Ovary (tissue), 7 donors: ENCODE measurements at regions not wholly inside any gene's neighbourhood (a gene's known extent, or its start where the extent isn't known, plus 50 kb on each side); places are given as distances from the start of the nearest gene placed in this dataset.

Source experiments
- DNase-seq, 5 donors: peaks; one replicate each; pipeline ENCODE4 v3.0.0-alpha.2; 2019 to 2020
- H3K27ac ChIP-seq, 2 donors: fragments of 200-600 bp; one replicate each; pipeline versions ENCODE4 v1.5.1 to v1.8.0; 2019 to 2022
- H3K27me3 ChIP-seq: fragments of 200-600 bp; one replicate; pipeline ENCODE4 v1.8.0; 2022
- H3K36me3 ChIP-seq: fragments of 200-600 bp; sonication (generic); one replicate; pipeline ENCODE4 v1.5.1; 2019
- H3K4me1 ChIP-seq: one replicate; pipeline ENCODE4 v1.8.1; 2013; ENCODE audit warnings: mild to moderate bottlenecking, moderate library complexity; ENCODE audit not compliant: insufficient read depth
- H3K4me3 ChIP-seq: fragments of 200-600 bp; sonication (generic); one replicate; pipeline ENCODE4 v1.5.1; 2017
- H3K9me3 ChIP-seq, 2 donors: fragments of 200-600 bp in 1 of 2; sonication (generic) in 1 of 2; one replicate each; pipeline versions ENCODE4 v1.5.1 to v1.8.1; 2013 to 2019; ENCODE audit warnings: mild to moderate bottlenecking in 1 of 2, moderate library complexity in 1 of 2
- CTCF ChIP-seq, 3 donors: fragments of 450-650 bp in 2 of 3; fragments of 200-600 bp in 1 of 3; IDR thresholded peaks; one replicate each; pipeline versions ENCODE4 v1.5.1 to v1.8.0; 2016 to 2022; ENCODE audit warnings: antibody characterized with exemption in 3 of 3, mild to moderate bottlenecking in 1 of 3
- EP300 ChIP-seq: sonication (generic); formaldehyde crosslinking; IDR thresholded peaks from one replicate; pipeline ENCODE4 v1.6.1; 2017; ENCODE audit warnings: antibody characterized with exemption
- POLR2A ChIP-seq: fragments of 450-650 bp; IDR thresholded peaks from one replicate; pipeline ENCODE4 v1.6.1; 2017; ENCODE audit warnings: antibody characterized with exemption, mild to moderate bottlenecking, moderate library complexity
- WGBS, 3 donors: extraction: QIAGEN DNeasy Blood & Tissue Kit in 1 of 3; methylation state at CpG; one replicate each; pipeline versions ENCODE4 v1.1.5 to v1.1.7; 2013 to 2017; 5-methylcytosine and 5-hydroxymethylcytosine counted together
- intact Hi-C, 4 donors: fragments of 100-400 bp; cut with DNase I; formaldehyde crosslinking; loops; one replicate each; pipeline versions ENCODE4 v1.11.0 to v1.15.1; 2022 to 2023
- donor health status: DM: no; HTN: no; CAD: no; lungs with moderate emphysema.
- donor health status: DM: no; HTN: no; CAD: no.
- donor health status: Bipolar disorder and iron deficiency.
- donor health status: DM: no; HTN: no; CAD: no.
- donor health status: DM: yes; HTN: yes; CAD: no.

GRCh38 chr9:85224301-85224700 is 517.5 kb downstream of the AGTPBP1 start:
- no peaks in the 10 kb centered on the region for H3K4me1 ChIP-seq
- H3K27ac ChIP-seq = no peak overlapping the region
- no peaks in the 10 kb centered on the region for H3K36me3 ChIP-seq
- DNase-seq = no peak
- WGBS, 3 donors = 87 to 90% (median 88%) methylated on average over 2 of the region's 2 CpGs
- H3K4me3 ChIP-seq = no peak overlapping the region
- intact Hi-C loops = no loop called here
- no peaks in the 10 kb centered on the region for H3K9me3 ChIP-seq
- no peak for TF ChIP-seq EP300
- no peak for TF ChIP-seq POLR2A
- no peak for TF ChIP-seq CTCF (IDR thresholded peaks at IDR 0.05)
- no peaks in the 10 kb centered on the region for H3K27me3 ChIP-seq

GRCh38 chr9:85223506-85224125 is 518.1 kb downstream of the AGTPBP1 start:
- no peak overlapping the region for H3K27ac ChIP-seq
- TF ChIP-seq CTCF (IDR thresholded peaks at IDR 0.05) = no peak
- TF ChIP-seq POLR2A = no peak
- TF ChIP-seq EP300 = no peak
- H3K36me3 ChIP-seq = no peaks in the 10 kb centered on the region
- H3K9me3 ChIP-seq = no peaks in the 10 kb centered on the region
- 95 to 96% (median 95%) methylated on average over 2 of the region's 2 CpGs for WGBS, 3 donors
- H3K27me3 ChIP-seq = no peaks in the 10 kb centered on the region
- intact Hi-C loops = no loop called here
- no peaks in the 10 kb centered on the region for H3K4me1 ChIP-seq
- H3K4me3 ChIP-seq = no peak overlapping the region
- DNase-seq = no peak

DNA sequence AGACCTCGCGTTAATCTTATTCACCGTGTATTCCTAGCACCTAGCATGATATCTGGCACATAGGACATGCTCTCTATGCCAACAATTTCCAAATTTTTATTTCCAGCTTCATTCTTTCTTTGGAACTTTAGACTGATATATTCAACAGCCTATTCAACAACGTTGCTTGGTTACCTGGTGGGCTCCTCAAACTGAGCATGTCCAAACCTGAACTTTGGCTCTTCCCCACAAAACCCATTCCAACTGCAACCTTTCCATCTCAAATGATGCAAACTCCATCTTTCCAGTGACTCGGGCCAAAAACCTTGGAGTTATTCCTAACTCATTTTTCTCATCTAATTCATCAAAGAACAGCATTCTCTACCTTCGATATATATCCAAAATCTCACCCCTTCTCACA is 525.2 kb downstream of the AGTPBP1 start:
- no peaks in the 10 kb centered on the region for H3K9me3 ChIP-seq
- WGBS, 3 donors = 80 to 86% (median 83%) methylated on average over 6 of the region's 6 CpGs
- TF ChIP-seq POLR2A (no peak), CTCF (IDR thresholded peaks at IDR 0.05) (no peak), EP300 (no peak)
- intact Hi-C loops = no loop called here
- no peak overlapping the region for H3K27ac ChIP-seq
- H3K4me3 ChIP-seq = no peak overlapping the region
- H3K4me1 ChIP-seq = no peaks in the 10 kb centered on the region
- no peaks in the 10 kb centered on the region for H3K27me3 ChIP-seq
- H3K36me3 ChIP-seq = no peaks in the 10 kb centered on the region
- DNase-seq = no peak

DNA sequence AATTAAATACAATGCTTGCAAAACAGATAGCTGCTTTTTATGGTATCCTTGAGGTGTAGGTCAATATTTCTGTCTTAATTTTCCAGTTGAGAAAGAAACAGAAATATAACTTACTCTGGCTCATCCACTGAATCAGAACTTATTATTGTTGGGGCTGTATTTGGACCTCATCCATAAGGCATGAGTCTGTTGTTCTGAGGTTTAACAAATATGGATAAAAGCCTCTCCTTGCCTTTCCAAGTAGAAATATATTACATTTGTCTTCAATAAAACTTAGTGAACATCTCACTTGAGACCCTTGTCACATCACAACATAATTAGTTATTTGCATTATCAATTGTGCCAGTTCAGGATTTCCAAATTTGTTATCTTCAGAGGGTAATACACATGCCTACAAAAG is 525.8 kb downstream of the AGTPBP1 start:
- Histone ChIP-seq H3K27ac (no peak overlapping the region), H3K4me3 (no peak overlapping the region), H3K9me3 (no peaks in the 10 kb centered on the region), H3K36me3 (no peaks in the 10 kb centered on the region), H3K4me1 (no peaks in the 10 kb centered on the region), H3K27me3 (no peaks in the 10 kb centered on the region)
- no peak for TF ChIP-seq CTCF (IDR thresholded peaks at IDR 0.05)
- intact Hi-C loops = no loop called here
- DNase-seq = no peak

GRCh38 chr9:85215416-85215815 is 526.3 kb downstream of the AGTPBP1 start:
- DNase-seq = no peak
- no peaks in the 10 kb centered on the region for H3K36me3 ChIP-seq
- H3K9me3 ChIP-seq = no peaks in the 10 kb centered on the region
- TF ChIP-seq CTCF (IDR thresholded peaks at IDR 0.05) (no peak), POLR2A (no peak), EP300 (no peak)
- no peak overlapping the region for H3K27ac ChIP-seq
- no peaks in the 10 kb centered on the region for H3K4me1 ChIP-seq
- intact Hi-C loops = no loop called here
- H3K4me3 ChIP-seq = no peak overlapping the region
- no peaks in the 10 kb centered on the region for H3K27me3 ChIP-seq
- 88 to 92% (median 92%) methylated on average over 4 of the region's 4 CpGs for WGBS, 3 donors
